ENCODE measurements at regions not wholly inside any gene's neighbourhood (a gene's known extent, or its start where the extent isn't known, plus 50 kb on each side); places are given as distances from the start of the nearest gene placed in this dataset.

GRCh38 chr1:96472471-96472870, 249.1 kb upstream of the PTBP2 start:
- DNase-seq: no peak

- DNase-seq: no peak
Measured at GRCh38 chr1:96473791-96474434, 247.7 kb upstream of the PTBP2 start.

GRCh38 chr1:96474985-96475743, 246.4 kb upstream of the PTBP2 start:
- no peak for DNase-seq

- DNase-seq: no peak
Measured at GRCh38 chr1:96475903-96476302, 245.7 kb upstream of the PTBP2 start.

GRCh38 chr1:96478228-96478627, 243.4 kb upstream of the PTBP2 start:
- no peak for DNase-seq

- no peak for DNase-seq
Measured at GRCh38 chr1:96481409-96481808, 240.2 kb upstream of the PTBP2 start.

GRCh38 chr1:96482616-96483015, 239.0 kb upstream of the PTBP2 start:
- DNase-seq: no peak

GRCh38 chr1:96487394-96487793, 234.2 kb upstream of the PTBP2 start:
- DNase-seq: no peak

- DNase-seq: no peak
Measured at GRCh38 chr1:96487971-96488370, 233.6 kb upstream of the PTBP2 start.

GRCh38 chr1:96488777-96489176, 232.8 kb upstream of the PTBP2 start:
- DNase-seq: no peak

- DNase-seq: no peak
Measured at GRCh38 chr1:96492236-96492635, 229.3 kb upstream of the PTBP2 start.

GRCh38 chr1:96498744-96499340, 222.7 kb upstream of the PTBP2 start:
- DNase-seq: no peak

- DNase-seq: no peak
Measured at GRCh38 chr1:96508233-96508632, 213.4 kb upstream of the PTBP2 start.

- DNase-seq: no peak
Measured at GRCh38 chr1:96509339-96509738, 212.2 kb upstream of the PTBP2 start.

- no peak for DNase-seq
Measured at GRCh38 chr1:96509951-96510350, 211.6 kb upstream of the PTBP2 start.

GRCh38 chr1:96510391-96510790, 211.2 kb upstream of the PTBP2 start:
- DNase-seq: no peak

GRCh38 chr1:96510911-96511310, 210.7 kb upstream of the PTBP2 start:
- DNase-seq: no peak

- no peak for DNase-seq
Measured at GRCh38 chr1:96513136-96513535, 208.4 kb upstream of the PTBP2 start.

GRCh38 chr1:96515430-96515829, 206.2 kb upstream of the PTBP2 start:
- no peak for DNase-seq

- DNase-seq: no peak
Measured at GRCh38 chr1:96515925-96516324, 205.7 kb upstream of the PTBP2 start.

- DNase-seq: no peak
Measured at GRCh38 chr1:96519851-96520578, 201.6 kb upstream of the PTBP2 start.

- DNase-seq: no peak
Measured at GRCh38 chr1:96520579-96520947, 201.0 kb upstream of the PTBP2 start.

- no peak for DNase-seq
Measured at GRCh38 chr1:96521010-96521409, 200.6 kb upstream of the PTBP2 start.

Data from GF-D8 (cell line).